GM12878 (cell line): ENCODE measurements at regions not wholly inside any gene's neighbourhood (a gene's known extent, or its start where the extent isn't known, plus 50 kb on each side); places are given as distances from the start of the nearest gene placed in this dataset.

Experiments
- ATAC-seq: fragments of 200-7000 bp; cut with Tn5 transposase; 3 replicates; pipeline ENCODE4 v1.9.1; 2020; ENCODE audit warnings: mild to moderate bottlenecking, moderate library complexity
- BruUV-seq: library from RNA; stranded (reverse); fragments of 400-500 nt; replicated peaks from 2 replicates; lab custom pipeline; 2021; lab: Mats Ljungman, UMichigan
- CTCF ChIA-PET: fragments of 300-600 bp; sonication (Branson Sonifier 250); formaldehyde crosslinking; extraction: SDS; loops from one replicate; lab custom pipeline; 2021; ENCODE audit warnings: inconsistent platforms; lab: Yijun Ruan, JAX
- POLR2A ChIA-PET: fragments of 350-600 bp; formaldehyde crosslinking; extraction: SDS; loops from one replicate; lab custom pipeline; 2021; ENCODE audit warnings: inconsistent platforms; lab: Charles Lee
- RAD21 ChIA-PET: fragments of 300-600 bp; sonication (Branson Sonifier 250); formaldehyde crosslinking; loops from one replicate; lab custom pipeline; 2023; ENCODE audit warnings: antibody characterized with exemption; ENCODE audit not compliant: unreplicated experiment; lab: Charles Lee
- SMC1A ChIA-PET: fragments of 300-600 bp; sonication (Branson Sonifier 250); formaldehyde crosslinking; loops from one replicate; lab custom pipeline; 2023; ENCODE audit not compliant: unreplicated experiment, uncharacterized antibody; lab: Charles Lee
- DNase-seq: peaks from one replicate; pipeline ENCODE4 v3.0.0-alpha.2; 2011; ENCODE audit warnings: low read depth, low spot score
- FAIRE-seq: peaks from 3 replicates; lab custom pipeline; 2011; peaks lifted over from hg19 to GRCh38; lab: Jason Lieb, UNC
- H2AFZ ChIP-seq: 2 replicates; pipeline ENCODE4 v1.6.0; 2011; ENCODE audit warnings: low read depth, low read length, control low read depth; ENCODE audit not compliant: control insufficient read depth
- H3K27ac ChIP-seq: 2 replicates; pipeline ENCODE4 v1.5.1; 2011; ENCODE audit warnings: control low read depth; ENCODE audit not compliant: control insufficient read depth, insufficient read depth
- H3K27me3 ChIP-seq, 2 experiments: replicated peaks in 1 of 2; 2 replicates each; pipeline versions ENCODE4 v1.6.0 to v1.6.1; 2011; ENCODE audit warnings: low read length in 1 of 2; ENCODE audit not compliant: control insufficient read depth in 2 of 2, insufficient read depth in 2 of 2
- H3K36me3 ChIP-seq, 2 experiments: 2 replicates each; pipeline ENCODE4 v1.5.1; 2011; ENCODE audit warnings: low read length in 1 of 2; ENCODE audit not compliant: control insufficient read depth in 2 of 2, insufficient read depth in 2 of 2
- H3K4me1 ChIP-seq: 2 replicates; pipeline ENCODE4 v1.6.1; 2011; ENCODE audit warnings: mild to moderate bottlenecking, low read length, moderate library complexity, mixed read lengths; ENCODE audit not compliant: control insufficient read depth, insufficient read depth
- H3K4me2 ChIP-seq: 2 replicates; pipeline ENCODE4 v1.6.0; 2011; ENCODE audit warnings: control low read depth; ENCODE audit not compliant: control insufficient read depth, insufficient read depth
- H3K4me3 ChIP-seq: fragments of 200-600 bp; sonication (generic); 2 replicates; pipeline ENCODE4 v1.5.1; 2016
- H3K79me2 ChIP-seq: 2 replicates; pipeline ENCODE4 v1.6.0; 2011; ENCODE audit warnings: low read length; ENCODE audit not compliant: control insufficient read depth, insufficient read depth
- H3K9ac ChIP-seq: 2 replicates; pipeline ENCODE4 v1.8.0; 2011; ENCODE audit warnings: low read length, control low read depth, mixed read lengths; ENCODE audit not compliant: control insufficient read depth, insufficient read depth
- H3K9me3 ChIP-seq: replicated peaks from 3 replicates; pipeline ENCODE4 v1.5.1; 2011; ENCODE audit warnings: mild to moderate bottlenecking, low read length; ENCODE audit not compliant: control insufficient read depth, insufficient read depth
- H4K20me1 ChIP-seq: 2 replicates; pipeline ENCODE4 v1.6.0; 2011; ENCODE audit not compliant: control insufficient read depth, insufficient read depth
- BACH1 ChIP-seq: fragments of 450-650 bp; IDR thresholded peaks from 2 replicates; pipeline ENCODE4 v1.6.1; 2017; ENCODE audit warnings: mild to moderate bottlenecking, borderline replicate concordance
- HDAC6 ChIP-seq: fragments of 200-600 bp; sonication (generic); IDR thresholded peaks from one replicate; pipeline ENCODE4 v1.8.0; 2017; ENCODE audit warnings: antibody characterized with exemption; ENCODE audit not compliant: unreplicated experiment
- HDGF ChIP-seq: fragments of 450-650 bp; IDR thresholded peaks from 2 replicates; pipeline ENCODE4 v1.6.1; 2016; ENCODE audit warnings: antibody characterized with exemption
- RFX5 ChIP-seq: IDR thresholded peaks from 2 replicates; pipeline ENCODE4 v1.6.1; 2011; ENCODE audit warnings: low read depth, low read length, improper control_type of control experiment
- SREBF1 ChIP-seq: IDR thresholded peaks from 2 replicates; pipeline ENCODE4 v1.6.1; 2012; ENCODE audit warnings: mild to moderate bottlenecking, low read length
- ZNF207 ChIP-seq: fragments of 450-650 bp; IDR thresholded peaks from 2 replicates; pipeline ENCODE4 v1.6.1; 2014; ENCODE audit warnings: antibody characterized with exemption, mild to moderate bottlenecking, borderline replicate concordance
- WGBS: methylation state at CpG from one replicate; pipeline ENCODE4 v1.1.6; 2016; ENCODE audit warnings: low lambda C conversion rate; ENCODE audit not compliant: insufficient replicate concordance, insufficient coverage; ENCODE audit errors: missing lambda C conversion rate; 5-methylcytosine and 5-hydroxymethylcytosine counted together
- in situ Hi-C: fragments of 300-500 bp; cut with MboI; formaldehyde crosslinking; loops from 9 replicates; pipeline ENCODE4 v1.14.3; 2018; ENCODE audit warnings: mixed read lengths
- intact Hi-C: fragments of 100-400 bp; cut with micrococcal nuclease; formaldehyde crosslinking; loops from one replicate; pipeline ENCODE4 v1.14.2; 2022; ENCODE audit not compliant: unreplicated experiment
- TF ChIP-seq, protein P1 (sequence below): IDR thresholded peaks from 2 replicates; pipeline ENCODE4 v1.6.1; 2011; ENCODE audit warnings: mild to moderate bottlenecking, low read depth, low read length, moderate library complexity; ENCODE audit not compliant: insufficient replicate concordance

DNA sequence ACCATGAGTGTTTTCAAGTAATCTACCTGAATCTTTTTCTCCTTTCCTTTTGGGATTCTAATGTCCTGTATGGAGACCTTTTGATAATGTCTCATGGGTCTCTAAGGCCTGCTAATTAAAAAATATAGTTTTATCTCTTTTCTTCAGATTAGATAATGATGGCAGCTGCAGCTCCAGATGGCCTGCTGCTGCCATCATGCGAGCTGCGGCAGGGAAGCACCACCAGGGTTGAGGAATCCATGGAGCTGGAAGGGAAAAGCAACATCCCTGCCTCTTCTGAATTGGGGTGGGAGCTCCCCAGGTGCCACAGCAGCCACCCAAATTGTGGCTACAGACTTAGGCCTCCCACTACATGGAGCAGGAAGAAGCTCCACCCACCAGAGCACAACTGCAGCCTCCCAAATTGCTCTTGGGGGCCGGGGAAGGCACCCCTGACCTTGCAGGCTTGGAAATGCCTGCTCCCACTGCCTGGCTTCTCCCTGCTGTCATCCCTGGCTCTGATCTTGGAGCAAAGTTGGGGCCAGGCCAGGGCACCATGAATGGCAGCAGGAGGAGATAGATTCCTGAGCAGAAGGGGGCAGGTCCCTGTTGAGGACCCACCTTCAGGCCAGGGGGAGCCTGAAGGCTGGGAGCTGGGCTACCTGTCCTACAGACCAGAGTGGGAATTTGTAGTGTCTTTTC, 189.6 kb upstream of the MAN1A1 start:
- no peak overlapping the region for H3K4me2 ChIP-seq
- no peak overlapping the region for H3K9ac ChIP-seq
- H2AFZ ChIP-seq = no peak overlapping the region
- WGBS = 55% methylated on average over 3 of the region's 3 CpGs
- H3K79me2 ChIP-seq = no peaks in the 10 kb centered on the region
- in situ Hi-C loops (no loop called here), intact Hi-C loops (loop anchor here (10.0 kb wide), 1 partner anchor 94 kb away; no protein-coding TSS in a partner anchor)
- no peak for TF ChIP-seq ZNF207
- no peak for TF ChIP-seq SREBF1
- TF ChIP-seq, protein P1, sequence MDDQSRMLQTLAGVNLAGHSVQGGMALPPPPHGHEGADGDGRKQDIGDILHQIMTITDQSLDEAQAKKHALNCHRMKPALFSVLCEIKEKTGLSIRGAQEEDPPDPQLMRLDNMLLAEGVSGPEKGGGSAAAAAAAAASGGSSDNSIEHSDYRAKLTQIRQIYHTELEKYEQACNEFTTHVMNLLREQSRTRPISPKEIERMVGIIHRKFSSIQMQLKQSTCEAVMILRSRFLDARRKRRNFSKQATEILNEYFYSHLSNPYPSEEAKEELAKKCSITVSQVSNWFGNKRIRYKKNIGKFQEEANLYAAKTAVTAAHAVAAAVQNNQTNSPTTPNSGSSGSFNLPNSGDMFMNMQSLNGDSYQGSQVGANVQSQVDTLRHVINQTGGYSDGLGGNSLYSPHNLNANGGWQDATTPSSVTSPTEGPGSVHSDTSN = no peak
- no peak for TF ChIP-seq RFX5
- TF ChIP-seq HDAC6 = no peak
- no peak for TF ChIP-seq HDGF
- no peak for TF ChIP-seq BACH1
- SMC1A ChIA-PET = interaction anchor here (1.1 to 1.4 kb wide), 3 partner anchors 25 to 189 kb away, joined by 3 to 4 read pairs (median 3); no protein-coding TSS in a partner anchor
- CTCF ChIA-PET = interaction anchor here (1.8 kb wide), 1 partner anchor 26 kb away, joined by 5 read pairs; no protein-coding TSS in a partner anchor
- no peaks in the 10 kb centered on the region for H4K20me1 ChIP-seq
- no peak for FAIRE-seq
- no peak overlapping the region for H3K4me3 ChIP-seq
- BruUV-seq = no TSS peak
- H3K27ac ChIP-seq = no peak overlapping the region
- no peaks in the 10 kb centered on the region for H3K27me3 ChIP-seq
- peaks cover 3% of the 10 kb centered on the region; the same call in 1 of the 2 replicates for H3K4me1 ChIP-seq
- no peak for ATAC-seq
- H3K9me3 ChIP-seq = no peaks in the 10 kb centered on the region; the same call in 2 of the 3 replicates
- POLR2A ChIA-PET = no interaction called here
- no peak for DNase-seq
- RAD21 ChIA-PET = no interaction called here
- H3K36me3 ChIP-seq = no peaks in the 10 kb centered on the region
